Brain microvascular endothelial cell (primary cell): ENCODE measurements at regions not wholly inside any gene's neighbourhood (a gene's known extent, or its start where the extent isn't known, plus 50 kb on each side); places are given as distances from the start of the nearest gene placed in this dataset.
"Not testable (repeated sequence)": the region's sequence is repeated elsewhere in the genome, so short reads cannot be mapped to it uniquely, and the experiment has no call there.

Experiments
- DNase-seq: peaks from one replicate; pipeline ENCODE4 v3.0.0-alpha.2; 2020
- H3K27ac ChIP-seq: fragments of 250-450 bp; sonication (Bioruptor Pico); 2 replicates; pipeline ENCODE4 v1.5.1; 2020; ENCODE audit warnings: mild to moderate bottlenecking, moderate library complexity
- H3K27me3 ChIP-seq: fragments of 250-450 bp; sonication (Bioruptor Pico); replicated peaks from 2 replicates; pipeline ENCODE4 v1.5.1; 2020; ENCODE audit warnings: mild to moderate bottlenecking
- H3K36me3 ChIP-seq: fragments of 250-450 bp; sonication (Bioruptor Pico); replicated peaks from 2 replicates; pipeline ENCODE4 v1.5.1; 2020; ENCODE audit warnings: mild to moderate bottlenecking
- H3K4me3 ChIP-seq: 2 replicates; pipeline ENCODE4 v1.5.1; 2011; ENCODE audit warnings: low read depth, mild to moderate bottlenecking, control low read depth, low read length, moderate library complexity
- in situ Hi-C: cut with HindIII; loops from 2 replicates; pipeline ENCODE4 v1.10.0; 2017; ENCODE audit warnings: low sequenced_read_pairs, low pct_ligation_motif_present
- TF ChIP-seq, protein P1 (sequence below): IDR thresholded peaks from 2 replicates; pipeline ENCODE4 v1.5.1; 2011; ENCODE audit warnings: low read depth, mild to moderate bottlenecking, moderate library complexity, low read length, control low read depth, inconsistent platforms; ENCODE audit errors: missing control alignments

DNA sequence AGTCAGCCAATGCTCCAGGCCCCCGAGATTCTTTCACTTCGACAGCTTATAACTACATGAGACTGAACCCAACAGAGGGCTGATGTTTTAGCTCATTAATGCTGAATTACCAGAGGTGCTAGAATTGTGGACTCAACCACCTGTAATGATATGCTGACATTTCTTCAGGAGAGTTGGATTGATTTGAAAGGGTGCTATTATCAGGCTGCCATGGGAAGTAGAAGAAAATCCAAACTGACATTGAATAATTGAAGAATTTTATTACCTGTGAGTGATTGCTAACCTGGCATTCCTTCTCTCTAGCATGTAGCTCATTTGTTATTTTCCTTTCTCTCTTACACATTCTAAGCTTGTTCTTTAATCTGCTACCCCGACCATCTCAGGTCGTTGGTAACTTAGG, 488.8 kb downstream of the PID1 start:
- in situ Hi-C loops = no loop called here
- no peak for DNase-seq
- Histone ChIP-seq H3K27ac (no peak overlapping the region), H3K27me3 (no peaks in the 10 kb centered on the region), H3K36me3 (no peaks in the 10 kb centered on the region), H3K4me3 (no peak overlapping the region)
- TF ChIP-seq, protein P1, sequence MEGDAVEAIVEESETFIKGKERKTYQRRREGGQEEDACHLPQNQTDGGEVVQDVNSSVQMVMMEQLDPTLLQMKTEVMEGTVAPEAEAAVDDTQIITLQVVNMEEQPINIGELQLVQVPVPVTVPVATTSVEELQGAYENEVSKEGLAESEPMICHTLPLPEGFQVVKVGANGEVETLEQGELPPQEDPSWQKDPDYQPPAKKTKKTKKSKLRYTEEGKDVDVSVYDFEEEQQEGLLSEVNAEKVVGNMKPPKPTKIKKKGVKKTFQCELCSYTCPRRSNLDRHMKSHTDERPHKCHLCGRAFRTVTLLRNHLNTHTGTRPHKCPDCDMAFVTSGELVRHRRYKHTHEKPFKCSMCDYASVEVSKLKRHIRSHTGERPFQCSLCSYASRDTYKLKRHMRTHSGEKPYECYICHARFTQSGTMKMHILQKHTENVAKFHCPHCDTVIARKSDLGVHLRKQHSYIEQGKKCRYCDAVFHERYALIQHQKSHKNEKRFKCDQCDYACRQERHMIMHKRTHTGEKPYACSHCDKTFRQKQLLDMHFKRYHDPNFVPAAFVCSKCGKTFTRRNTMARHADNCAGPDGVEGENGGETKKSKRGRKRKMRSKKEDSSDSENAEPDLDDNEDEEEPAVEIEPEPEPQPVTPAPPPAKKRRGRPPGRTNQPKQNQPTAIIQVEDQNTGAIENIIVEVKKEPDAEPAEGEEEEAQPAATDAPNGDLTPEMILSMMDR = no peak

DNA sequence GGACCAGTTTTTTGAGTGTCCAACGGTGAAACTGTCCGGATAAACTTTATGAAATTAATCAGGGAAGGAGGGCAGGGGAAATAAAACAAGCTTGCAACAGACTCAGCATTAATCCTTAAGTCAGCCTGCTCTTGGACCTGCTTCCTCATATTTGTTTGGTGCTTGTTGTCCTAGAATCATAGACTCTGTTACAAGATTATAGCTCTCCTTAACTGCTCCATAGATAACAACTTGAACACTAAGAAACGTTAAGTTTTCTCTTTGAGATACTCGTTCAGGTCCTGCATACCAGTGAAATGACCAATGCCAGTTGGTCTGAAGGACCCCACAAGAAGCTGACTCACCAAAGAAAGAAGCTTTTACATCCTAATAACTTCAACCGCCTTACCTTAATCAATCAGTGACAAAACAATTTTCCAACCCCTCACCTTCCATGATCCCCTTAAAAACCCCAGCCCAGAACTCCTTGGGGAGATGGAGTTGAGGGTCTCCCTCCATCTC, 493.2 kb downstream of the PID1 start:
- no peak overlapping the region for H3K4me3 ChIP-seq
- peak; percentile 17 for DNase-seq
- H3K27me3 ChIP-seq = no peaks in the 10 kb centered on the region
- no peaks in the 10 kb centered on the region for H3K36me3 ChIP-seq
- in situ Hi-C loops = no loop called here
- TF ChIP-seq, protein P1 = no peak
- H3K27ac ChIP-seq = no peak overlapping the region

DNA sequence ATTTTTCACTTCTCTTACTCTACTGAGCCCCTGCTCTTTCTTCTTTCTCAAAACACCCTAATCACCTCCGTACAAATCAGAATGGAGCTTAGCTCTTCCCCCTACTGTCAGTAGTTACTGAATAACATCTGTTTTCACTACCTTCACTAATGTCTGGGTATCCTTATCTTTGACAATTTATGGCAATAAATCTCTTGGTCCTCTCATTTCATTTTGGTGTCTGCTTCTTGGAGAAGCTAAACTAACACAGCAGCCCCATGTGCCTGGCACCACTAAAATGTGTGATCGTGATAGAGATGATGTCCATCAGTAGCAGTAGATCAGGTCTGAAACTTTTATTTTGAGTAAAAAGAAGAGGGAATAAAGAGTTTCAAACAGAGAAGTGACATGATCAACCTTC, 496.5 kb downstream of the PID1 start:
- Histone ChIP-seq H3K27ac (no peak overlapping the region), H3K4me3 (no peak overlapping the region), H3K27me3 (no peaks in the 10 kb centered on the region), H3K36me3 (no peaks in the 10 kb centered on the region)
- in situ Hi-C loops = no loop called here
- no peak for DNase-seq
- TF ChIP-seq, protein P1 = no peak

DNA sequence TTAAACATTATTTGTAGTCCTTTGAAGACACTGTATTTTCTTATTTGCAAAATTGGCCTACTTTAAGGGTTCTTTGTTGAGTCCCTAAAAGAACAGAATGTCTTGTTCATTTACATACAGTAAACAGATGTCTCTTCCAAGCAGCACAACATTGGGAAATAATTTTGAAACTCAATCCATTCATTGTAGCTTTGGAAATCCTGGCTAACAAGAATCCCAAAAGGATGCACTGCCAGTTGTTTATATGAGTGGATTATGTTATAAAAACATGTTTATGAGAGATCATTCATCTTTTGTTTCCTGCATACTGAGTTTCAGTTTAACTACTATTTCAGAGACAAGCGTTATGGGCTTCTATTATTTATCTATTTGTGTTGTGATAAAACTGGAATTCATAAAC, 499.3 kb downstream of the PID1 start:
- in situ Hi-C loops = no loop called here
- TF ChIP-seq, protein P1 = no peak
- no peaks in the 10 kb centered on the region for H3K36me3 ChIP-seq
- H3K27me3 ChIP-seq = no peaks in the 10 kb centered on the region
- H3K4me3 ChIP-seq = no peak overlapping the region
- DNase-seq = no peak
- H3K27ac ChIP-seq = no peak overlapping the region

DNA sequence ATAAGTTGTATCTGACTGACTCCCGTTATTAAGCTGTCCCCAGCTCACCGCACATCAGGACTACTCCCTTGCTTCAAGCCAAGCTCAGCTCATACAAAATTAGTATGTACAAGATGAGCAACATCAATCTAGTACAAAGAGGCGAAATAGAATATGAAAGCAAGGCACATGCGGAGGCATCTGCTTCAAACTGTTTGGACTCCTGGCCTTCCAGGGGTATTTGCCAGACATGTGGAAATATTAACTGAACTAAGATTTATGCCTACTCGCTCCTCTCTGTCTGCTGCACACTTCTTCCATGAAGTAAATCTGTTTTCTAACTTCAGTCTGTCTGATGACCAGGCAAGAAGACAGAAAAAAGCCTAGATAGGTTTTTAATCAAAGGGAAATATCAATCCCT, 499.8 kb downstream of the PID1 start:
- DNase-seq = no peak
- no peaks in the 10 kb centered on the region for H3K27me3 ChIP-seq
- in situ Hi-C loops = no loop called here
- H3K27ac ChIP-seq = no peak overlapping the region
- no peak overlapping the region for H3K4me3 ChIP-seq
- H3K36me3 ChIP-seq = no peaks in the 10 kb centered on the region
- TF ChIP-seq, protein P1 = no peak

DNA sequence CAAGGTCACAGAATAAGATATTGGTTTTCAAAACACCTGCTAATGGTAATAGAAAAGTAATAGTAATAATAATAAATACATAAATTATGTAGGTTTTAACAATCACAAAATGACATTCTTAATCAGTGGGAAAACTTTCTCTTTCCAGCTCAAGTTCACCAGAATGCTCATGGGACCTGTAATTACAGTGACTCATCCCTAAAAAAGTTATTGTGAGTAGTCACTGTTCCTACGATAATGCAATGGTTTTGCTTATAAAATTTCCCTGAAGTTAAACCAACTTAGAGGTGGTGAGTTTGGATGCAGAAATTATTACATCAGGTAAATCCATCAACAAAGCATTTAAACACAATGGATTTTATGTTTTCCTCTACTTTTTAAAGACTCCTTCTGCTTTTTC, 502.3 kb downstream of the PID1 start:
- H3K4me3 ChIP-seq = no peak overlapping the region
- in situ Hi-C loops = no loop called here
- TF ChIP-seq, protein P1 = no peak
- peak overlapping the region; percentile 74 for H3K27ac ChIP-seq
- H3K27me3 ChIP-seq = no peaks in the 10 kb centered on the region
- DNase-seq = peak; percentile 76
- no peaks in the 10 kb centered on the region for H3K36me3 ChIP-seq

DNA sequence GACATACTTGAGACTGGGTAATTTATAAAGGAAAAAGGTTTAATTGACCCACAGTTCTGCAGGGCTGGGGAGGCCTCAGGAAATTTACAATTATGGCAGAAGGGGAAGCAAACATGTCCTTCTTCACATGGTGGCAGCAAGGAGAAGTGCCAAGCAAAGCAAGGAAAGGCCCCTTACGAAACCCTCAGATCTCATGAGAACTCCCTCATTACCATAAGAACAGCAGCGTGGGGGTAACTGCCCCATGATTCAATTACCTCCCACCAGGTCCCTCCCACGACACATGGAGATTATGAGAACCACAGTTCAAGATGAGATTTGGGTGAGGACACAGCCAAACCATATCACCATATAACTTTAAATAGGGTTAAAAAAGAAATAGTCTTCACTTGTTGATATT, 502.9 kb downstream of the PID1 start:
- H3K36me3 ChIP-seq, in situ Hi-C loops, H3K27me3 ChIP-seq, H3K4me3 ChIP-seq: not testable (repeated sequence)
- H3K27ac ChIP-seq = peak overlapping the region; percentile 74
- peak; percentile 39 for DNase-seq
